H9 (cell line): ENCODE measurements at regions not wholly inside any gene's neighbourhood (a gene's known extent, or its start where the extent isn't known, plus 50 kb on each side); places are given as distances from the start of the nearest gene placed in this dataset.

ENCODE experiments used
- DNase-seq: peaks from one replicate; pipeline ENCODE4 v3.0.0-alpha.2; 2017
- H2AFZ ChIP-seq: one replicate; pipeline ENCODE4 v1.6.1; 2013; ENCODE audit warnings: mild to moderate bottlenecking, low read length, control low read depth, moderate library complexity
- H2AK5ac ChIP-seq: 2 replicates; pipeline ENCODE4 v1.6.1; 2013; ENCODE audit warnings: low read length, control low read depth, mixed read lengths; ENCODE audit not compliant: insufficient read length
- H2BK120ac ChIP-seq: one replicate; pipeline ENCODE4 v1.6.1; 2013; ENCODE audit warnings: low read depth, mild to moderate bottlenecking, low read length, control low read depth, inconsistent platforms; ENCODE audit not compliant: poor library complexity, severe bottlenecking
- H2BK12ac ChIP-seq: 2 replicates; pipeline ENCODE4 v1.6.1; 2013; ENCODE audit warnings: low read length, control low read depth, mixed read lengths, low read depth; ENCODE audit not compliant: insufficient read length
- H2BK15ac ChIP-seq: 2 replicates; pipeline ENCODE4 v1.6.1; 2013; ENCODE audit warnings: low read depth, low read length, control low read depth
- H2BK20ac ChIP-seq: one replicate; pipeline ENCODE4 v1.6.1; 2013; ENCODE audit warnings: low read depth, mild to moderate bottlenecking, low read length, control low read depth, inconsistent platforms; ENCODE audit not compliant: poor library complexity, severe bottlenecking
- H2BK5ac ChIP-seq: 2 replicates; pipeline ENCODE4 v1.6.1; 2013; ENCODE audit warnings: low read length, control low read depth, mixed read lengths; ENCODE audit not compliant: insufficient read length
- H3K14ac ChIP-seq: 2 replicates; pipeline ENCODE4 v1.6.1; 2013; ENCODE audit warnings: low read length, control low read depth; ENCODE audit not compliant: insufficient read depth
- H3K18ac ChIP-seq: 2 replicates; pipeline ENCODE4 v1.6.1; 2013; ENCODE audit warnings: low read depth, mild to moderate bottlenecking, mixed read lengths, low read length, control low read depth; ENCODE audit not compliant: insufficient read length
- H3K23ac ChIP-seq: 2 replicates; pipeline ENCODE4 v1.6.1; 2013; ENCODE audit warnings: low read length, control low read depth, mixed read lengths, low read depth; ENCODE audit not compliant: insufficient read length
- H3K23me2 ChIP-seq: 2 replicates; pipeline ENCODE4 v1.6.1; 2013; ENCODE audit warnings: low read depth, mild to moderate bottlenecking, mixed read lengths, low read length, control low read depth; ENCODE audit not compliant: insufficient read length, poor library complexity, severe bottlenecking
- H3K27ac ChIP-seq: 2 replicates; pipeline ENCODE4 v1.5.1; 2013; ENCODE audit warnings: low read length, control low read depth, mixed read lengths, low read depth; ENCODE audit not compliant: insufficient read length
- H3K27me3 ChIP-seq: 2 replicates; pipeline ENCODE4 v1.6.1; 2013; ENCODE audit warnings: low read length, control low read depth, inconsistent platforms; ENCODE audit not compliant: insufficient read depth
- H3K4ac ChIP-seq: 2 replicates; pipeline ENCODE4 v1.6.1; 2013; ENCODE audit warnings: low read depth, mild to moderate bottlenecking, control low read depth, inconsistent platforms, low read length, moderate library complexity
- H3K4me1 ChIP-seq: 2 replicates; pipeline ENCODE4 v1.6.1; 2013; ENCODE audit warnings: low read length, control low read depth, inconsistent platforms; ENCODE audit not compliant: insufficient read depth
- H3K4me2 ChIP-seq: 2 replicates; pipeline ENCODE4 v1.6.1; 2013; ENCODE audit warnings: low read length, control low read depth, mixed read lengths; ENCODE audit not compliant: insufficient read length, insufficient read depth
- H3K56ac ChIP-seq: 2 replicates; pipeline ENCODE4 v1.6.1; 2013; ENCODE audit warnings: low read depth, mild to moderate bottlenecking, mixed read lengths, low read length, control low read depth; ENCODE audit not compliant: insufficient read length
- H3K79me1 ChIP-seq: 2 replicates; pipeline ENCODE4 v1.6.1; 2013; ENCODE audit warnings: low read depth, mild to moderate bottlenecking, moderate library complexity, low read length, control low read depth, inconsistent platforms; ENCODE audit not compliant: insufficient read depth, poor library complexity, severe bottlenecking
- H3K79me2 ChIP-seq: 2 replicates; pipeline ENCODE4 v1.6.1; 2013; ENCODE audit warnings: low read length, control low read depth, inconsistent platforms; ENCODE audit not compliant: insufficient read depth
- H3K9ac ChIP-seq: 2 replicates; pipeline ENCODE4 v1.6.1; 2013; ENCODE audit warnings: low read length, control low read depth, mixed read lengths; ENCODE audit not compliant: insufficient read length; ENCODE audit errors: extremely low read depth
- H3K9me3 ChIP-seq: one replicate; pipeline ENCODE4 v1.6.1; 2013; ENCODE audit warnings: low read depth, low read length, inconsistent platforms; ENCODE audit not compliant: control insufficient read depth
- H3T11ph ChIP-seq: one replicate; pipeline ENCODE4 v1.6.1; 2013; ENCODE audit warnings: mild to moderate bottlenecking, low read length, control low read depth, inconsistent platforms
- H4K20me1 ChIP-seq: one replicate; pipeline ENCODE4 v1.6.1; 2013; ENCODE audit not compliant: control insufficient read depth, insufficient read length, insufficient read depth
- H4K5ac ChIP-seq: 2 replicates; pipeline ENCODE4 v1.6.1; 2013; ENCODE audit warnings: low read depth, mild to moderate bottlenecking, mixed read lengths, low read length, control low read depth; ENCODE audit not compliant: insufficient read length
- H4K8ac ChIP-seq: replicated peaks from 2 replicates; pipeline ENCODE4 v1.6.1; 2013; ENCODE audit warnings: low read length, control low read depth, mixed read lengths, low read depth; ENCODE audit not compliant: insufficient read length
- H4K91ac ChIP-seq: 2 replicates; pipeline ENCODE4 v1.6.1; 2013; ENCODE audit warnings: low read depth, mild to moderate bottlenecking, moderate library complexity, mixed read lengths, low read length, control low read depth; ENCODE audit not compliant: insufficient read length
- H3K27ac Mint-ChIP-seq, 3 experiments: 2 replicates in 2 of 3; 3 replicates in 1 of 3; pipeline ENCODE4 v1.8.0; 2020 to 2021; ENCODE audit warnings: mixed read lengths in 3 of 3, mild to moderate bottlenecking in 1 of 3, moderate library complexity in 1 of 3
- H3K27me3 Mint-ChIP-seq: 2 replicates; pipeline ENCODE4 v1.8.0; 2021; ENCODE audit warnings: low read depth, mild to moderate bottlenecking, moderate library complexity, mixed read lengths
- H3K36me3 Mint-ChIP-seq, 3 experiments: 2 replicates in 2 of 3; 3 replicates in 1 of 3; pipeline ENCODE4 v1.8.0; 2020 to 2021; ENCODE audit warnings: low read depth in 3 of 3, mixed read lengths in 3 of 3; ENCODE audit not compliant: insufficient read depth in 1 of 3
- H3K4me1 Mint-ChIP-seq, 2 experiments: 2 replicates each; pipeline ENCODE4 v1.8.0; 2020; ENCODE audit warnings: mixed read lengths in 2 of 2
- H3K4me3 Mint-ChIP-seq, 2 experiments: 2 replicates in 1 of 2; 3 replicates in 1 of 2; pipeline ENCODE4 v1.8.0; 2020 to 2021; ENCODE audit warnings: mild to moderate bottlenecking in 2 of 2, mixed read lengths in 2 of 2, moderate library complexity in 1 of 2
- H3K9me3 Mint-ChIP-seq, 2 experiments: 2 replicates in 1 of 2; 3 replicates in 1 of 2; pipeline ENCODE4 v1.8.0; 2020; ENCODE audit warnings: mild to moderate bottlenecking in 2 of 2, mixed read lengths in 2 of 2, moderate library complexity in 1 of 2
- CTCF ChIP-seq: fragments of 200-600 bp; sonication (generic); conservative IDR thresholded peaks from 3 replicates; pipeline ENCODE4 v1.8.0; 2021; ENCODE audit warnings: antibody characterized with exemption, mild to moderate bottlenecking
- WGBS: extraction: QIAGEN DNeasy Blood & Tissue Kit; methylation state at CpG from one replicate; pipeline ENCODE4 v1.1.7; 2013; ENCODE audit warnings: missing lambda C conversion rate, low lambda C conversion rate, mixed read lengths; ENCODE audit not compliant: insufficient read length; ENCODE audit errors: extremely low coverage; 5-methylcytosine and 5-hydroxymethylcytosine counted together

GRCh38 chr10:3428826-3429225 is 256.2 kb upstream of the PITRM1 start:
- Histone ChIP-seq H3K14ac (no peak overlapping the region), H3K79me1 (no peaks in the 10 kb centered on the region), H4K8ac (no peak overlapping the region), H3K27me3 (no peaks in the 10 kb centered on the region), H3K23me2 (no peaks in the 10 kb centered on the region), H3K23ac (no peak overlapping the region), H2BK12ac (no peak overlapping the region), H3K9ac (no peak overlapping the region), H3K4ac (no peak overlapping the region), H2BK5ac (no peak overlapping the region), H2BK15ac (no peak overlapping the region), H4K91ac (no peak overlapping the region), H3K4me2 (no peak overlapping the region), H2AK5ac (no peak overlapping the region), H2BK20ac (no peak overlapping the region), H4K5ac (no peak overlapping the region), H4K20me1 (no peaks in the 10 kb centered on the region), H3K4me1 (no peaks in the 10 kb centered on the region), H3K56ac (no peak overlapping the region), H3K27ac (no peak overlapping the region), H2BK120ac (no peak overlapping the region), H3T11ph (no peak overlapping the region), H3K18ac (no peak overlapping the region), H2AFZ (no peak overlapping the region), H3K79me2 (no peaks in the 10 kb centered on the region), H3K9me3 (no peaks in the 10 kb centered on the region)
- DNase-seq: no peak
- no peak for TF ChIP-seq CTCF
- H3K9me3 Mint-ChIP-seq: peaks cover 4 to 7% of the 10 kb centered on the region in 2 experiments; a peak in 3 of 5 replicates
- H3K27ac Mint-ChIP-seq: no peak overlapping the region
- H3K27me3 Mint-ChIP-seq: 0 out of 2 replicates have a peak, but pooled peaks cover 2% of the 10 kb centered on the region
- peaks cover 0 to 5% (median 5%) of the 10 kb centered on the region in 3 experiments; a peak in 4 of 7 replicates for H3K36me3 Mint-ChIP-seq
- peaks cover 4 to 11% of the 10 kb centered on the region in 2 experiments; a peak in 3 of 4 replicates for H3K4me1 Mint-ChIP-seq
- no CpG with 5 or more reads among the region's 3 CpGs for WGBS
- H3K4me3 Mint-ChIP-seq: no peak overlapping the region
